ENCODE measurements at regions not wholly inside any gene's neighbourhood (a gene's known extent, or its start where the extent isn't known, plus 50 kb on each side); places are given as distances from the start of the nearest gene placed in this dataset.

DNA sequence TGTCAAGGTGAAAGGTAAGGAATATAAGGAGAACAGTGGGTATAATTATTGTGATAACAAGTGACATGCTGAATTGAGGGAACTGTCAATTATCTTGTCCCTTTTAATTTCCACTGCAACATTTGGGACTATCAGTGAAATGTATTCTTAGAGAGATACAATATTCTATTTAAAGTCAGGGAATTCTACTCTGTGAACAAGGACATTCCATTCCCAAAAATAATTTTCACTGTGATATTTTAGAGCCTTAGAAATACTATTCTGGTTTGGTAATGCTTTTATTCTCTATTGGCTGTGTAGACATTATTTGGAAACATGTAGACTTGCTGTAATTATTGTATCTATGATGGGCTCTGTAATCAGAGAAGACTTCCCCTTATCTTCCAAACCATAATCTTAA lies 248.0 kb upstream of the PCSK5 start:
- no peak overlapping the region for H3K14ac ChIP-seq (replicated peaks; ENCODE audit: low read depth, low read length)
- TF ChIP-seq CHD1 (IDR thresholded peaks at IDR 0.05; ENCODE audit: low read depth, low read length) (no peak), RFX5 (IDR thresholded peaks at IDR 0.05; ENCODE audit: low read depth, low read length) (no peak)
- no peak overlapping the region for H3K4ac ChIP-seq (ENCODE audit: low read depth, low read length)
- H2AFZ ChIP-seq (replicated peaks; ENCODE audit: low read length, poor library complexity), result no peak overlapping the region
- H4K20me1 ChIP-seq (ENCODE audit: insufficient read depth, low read length), result no peaks in the 10 kb centered on the region
- CTCF ChIA-PET, result no interaction called here
- no peaks in the 10 kb centered on the region for H3K27me3 ChIP-seq (ENCODE audit: control insufficient read depth, insufficient read depth, low read length)
- no TSS peak for BruUV-seq (replicated peaks)
- intact Hi-C loops (cut with micrococcal nuclease), result no loop called here
- H4K91ac ChIP-seq (ENCODE audit: insufficient read depth, low read depth, low read length), result no peak overlapping the region
- dilution Hi-C loops (cut with HindIII; ENCODE audit: low sequenced_read_pairs, unreplicated experiment), result no loop called here
- no peak overlapping the region for H3K56ac ChIP-seq (ENCODE audit: extremely low read depth, insufficient read depth, low read length)
- no peak overlapping the region for H3K4me3 ChIP-seq (ENCODE audit: insufficient read depth, low read depth, low read length)
- DNase-seq (no peak), ATAC-seq (ENCODE audit: low read depth) (no peak)
- no peak overlapping the region for H3K4me2 ChIP-seq (ENCODE audit: low read depth, low read length)
- H2AK9ac ChIP-seq (replicated peaks; ENCODE audit: low read depth, low read length, poor library complexity), result no peak overlapping the region
- H3K36me3 ChIP-seq (ENCODE audit: control insufficient read depth, insufficient read depth, low read length), result no peaks in the 10 kb centered on the region
- in situ Hi-C loops (cut with MboI; ENCODE audit: low sequenced_read_pairs), result no loop called here
- peaks cover 1% of the 10 kb centered on the region for H3K9me3 ChIP-seq (ENCODE audit: control insufficient read depth, insufficient read depth, low read length)
- H2BK20ac ChIP-seq (ENCODE audit: low read depth, low read length), result no peak overlapping the region
- no peaks in the 10 kb centered on the region for H3K79me1 ChIP-seq (ENCODE audit: low read depth in 1 of 2, low read length in 2 of 2)
- no peaks in the 10 kb centered on the region for H3K4me1 ChIP-seq (ENCODE audit: control insufficient read depth, insufficient read depth, low read length)
- H2BK5ac ChIP-seq (ENCODE audit: low read depth, low read length, poor library complexity, severe bottlenecking), result no peak overlapping the region
- H4K8ac ChIP-seq (ENCODE audit: low read depth in 2 of 2, low read length in 2 of 2), result no peak overlapping the region
- H4K5ac ChIP-seq (ENCODE audit: low read depth, low read length), result no peak overlapping the region
- no peaks in the 10 kb centered on the region for H3K9me1 ChIP-seq (ENCODE audit: insufficient read depth, low read length)
- H3K27ac ChIP-seq (ENCODE audit: insufficient read depth, low read length), result no peak overlapping the region
- POLR2A ChIA-PET (ENCODE audit: unreplicated experiment), result interaction anchor here (0.5 kb wide), 1 partner anchor 1789 kb away, joined by 4 read pairs; no protein-coding TSS in a partner anchor
- H2AK5ac ChIP-seq (ENCODE audit: low read depth, low read length), result no peak overlapping the region
- no peak overlapping the region for H3K18ac ChIP-seq (ENCODE audit: low read depth, low read length)
- H3K9ac ChIP-seq (ENCODE audit: low read depth, low read length), result no peak overlapping the region
- no peak overlapping the region for H3K23ac ChIP-seq (ENCODE audit: low read depth, low read length)
- H2BK120ac ChIP-seq (ENCODE audit: low read depth, low read length), result no peak overlapping the region
- no peak overlapping the region for H2BK15ac ChIP-seq (ENCODE audit: low read depth, low read length)
